Stimulated activated CD4-positive, alpha-beta T cell treated with anti-CD3 and anti-CD28 coated beads, Interleukin-1b, Interleukin-23, amount 100 ng/mL, for 48 hours (primary cell): ENCODE measurements at regions not wholly inside any gene's neighbourhood (a gene's known extent, or its start where the extent isn't known, plus 50 kb on each side); places are given as distances from the start of the nearest gene placed in this dataset.
"Not testable (repeated sequence)": the region's sequence is repeated elsewhere in the genome, so short reads cannot be mapped to it uniquely, and the experiment has no call there.

Experiments
- DNase-seq: peaks from one replicate; pipeline ENCODE4 v3.0.0-alpha.2; 2020

DNA sequence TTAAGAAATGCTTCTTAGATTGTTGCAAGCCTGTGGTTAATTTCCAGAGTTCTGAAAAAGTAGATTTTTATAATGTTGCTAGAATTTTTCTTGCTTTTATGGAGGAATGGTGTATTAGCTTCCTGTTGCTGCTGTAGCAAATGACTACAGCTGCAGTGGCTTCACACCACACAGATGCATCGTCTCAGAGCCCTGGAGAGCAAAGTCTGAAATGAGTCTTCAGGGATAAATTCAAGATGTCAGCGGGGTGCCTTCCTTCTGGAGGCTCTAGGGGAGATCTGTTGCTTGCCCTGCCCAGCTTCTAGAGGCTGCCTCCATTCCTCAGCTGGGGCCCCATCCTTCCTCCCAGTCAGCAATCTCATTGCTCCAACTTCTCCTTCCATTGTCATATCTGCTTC is 187.8 kb downstream of the ZNF516 start:
- DNase-seq: no peak

DNA sequence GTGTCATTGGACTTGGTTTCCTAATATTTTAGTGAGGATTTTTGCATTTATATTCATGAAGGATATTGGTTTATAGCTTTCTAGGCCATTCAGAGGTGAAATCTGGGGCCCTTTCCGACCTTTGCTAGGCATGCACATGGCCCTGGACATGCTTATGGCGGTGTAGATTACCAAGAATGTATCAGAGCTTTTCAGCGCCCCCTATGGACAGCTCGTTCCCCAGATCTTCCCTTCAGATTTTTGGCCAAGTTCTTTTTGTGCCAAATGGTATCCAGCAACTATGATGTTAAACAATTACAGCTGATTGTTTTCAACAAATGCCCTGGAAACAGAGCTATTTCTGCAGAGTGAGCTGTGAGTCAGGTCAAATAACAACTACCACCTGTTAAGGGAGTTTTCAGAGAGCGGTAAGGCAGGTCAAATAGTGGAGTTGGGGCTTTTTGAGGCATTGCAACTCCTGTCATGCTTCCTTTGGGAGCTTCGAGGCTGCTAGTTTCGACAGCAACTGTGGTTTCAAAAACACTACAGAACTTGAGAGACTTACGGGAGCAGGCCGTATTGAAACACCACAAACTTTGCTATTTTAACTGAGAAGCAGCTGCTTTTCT is 188.3 kb downstream of the ZNF516 start:
- no peak for DNase-seq

DNA sequence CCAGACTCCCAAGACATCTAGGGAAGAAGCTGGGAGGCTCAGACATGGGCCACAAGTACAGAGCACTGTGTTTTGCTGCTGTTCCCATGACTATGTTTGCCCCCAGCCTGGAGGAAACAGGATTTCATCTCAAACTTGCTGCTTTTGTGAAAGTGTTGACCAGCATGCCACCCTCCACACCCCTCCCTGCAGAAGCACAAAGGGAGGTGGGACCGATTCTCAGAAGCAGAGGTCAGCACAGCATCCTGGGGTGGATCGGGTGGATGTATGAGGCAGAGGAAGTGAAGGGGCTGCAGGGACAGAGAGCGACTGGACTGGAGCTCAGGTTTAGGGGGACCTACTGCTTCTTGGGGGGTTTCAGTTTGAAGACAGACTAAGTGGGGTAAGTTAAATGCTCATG is 209.2 kb downstream of the ZNF516 start:
- DNase-seq: no peak

DNA sequence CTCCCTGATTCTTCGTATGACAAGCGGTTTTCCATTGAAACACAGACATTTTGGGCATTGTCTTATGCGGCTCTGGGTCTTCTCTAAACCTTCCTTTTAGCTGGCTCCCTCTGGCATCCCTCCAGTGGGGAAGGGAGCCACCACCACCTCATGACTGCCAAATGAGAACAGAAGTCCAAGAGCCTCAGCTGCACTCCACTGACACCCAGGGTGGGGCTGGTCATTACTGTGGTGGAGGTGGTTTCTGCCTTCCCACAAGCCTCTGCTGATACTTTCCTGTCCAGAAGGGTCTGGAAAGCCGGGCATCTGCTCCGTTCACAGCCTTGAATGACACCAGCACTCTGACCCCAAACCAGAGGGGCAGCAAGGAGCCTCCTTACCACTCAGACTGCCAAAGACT is 213.5 kb downstream of the ZNF516 start:
- no peak for DNase-seq

DNA sequence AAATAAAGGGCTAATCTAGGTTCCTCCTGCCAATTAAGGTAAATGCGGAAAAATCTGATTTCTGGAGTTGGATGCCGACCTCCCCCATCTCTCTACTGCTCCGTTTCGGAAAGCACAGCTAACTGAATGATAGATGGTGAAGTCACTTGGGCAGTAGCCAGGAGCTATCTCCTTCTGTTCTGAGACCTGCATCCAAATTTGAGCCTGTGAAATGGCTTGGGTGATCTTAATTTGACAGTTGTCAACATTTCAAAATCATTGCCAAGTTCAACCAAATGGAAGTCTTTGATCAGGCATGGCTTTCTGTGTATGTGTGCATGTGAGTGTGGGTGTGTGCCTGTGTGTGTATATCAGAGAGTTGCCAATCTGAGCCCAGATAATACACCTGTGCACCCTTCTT is 217.2 kb downstream of the ZNF516 start:
- DNase-seq: no peak

DNA sequence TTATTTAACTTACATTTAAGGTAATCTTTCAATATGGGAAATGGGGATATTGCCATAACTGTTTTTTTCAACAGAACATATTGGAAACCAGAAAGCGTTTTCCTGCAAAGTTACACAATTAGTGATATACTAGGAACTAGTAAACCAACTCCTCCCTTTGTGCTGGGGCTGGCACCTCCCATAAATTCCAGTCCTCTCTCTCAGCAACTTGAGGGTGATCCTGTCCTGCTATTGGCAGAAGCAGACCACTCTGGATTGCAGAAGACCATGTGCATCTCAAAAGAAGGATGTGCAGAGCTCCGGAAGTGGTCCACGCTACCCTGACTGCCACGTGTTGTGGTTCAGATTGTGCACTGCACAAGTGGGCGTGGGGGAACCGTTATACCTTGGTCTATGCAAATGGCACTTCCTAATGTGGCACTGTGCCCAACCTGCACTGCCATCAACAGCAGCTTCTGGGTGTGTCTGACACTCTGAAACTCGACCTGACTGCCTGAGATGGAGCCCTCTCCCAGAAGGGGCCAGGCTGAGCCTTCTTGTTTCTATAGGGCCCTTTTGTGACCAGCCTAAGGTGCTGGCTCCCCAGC is 219.2 kb downstream of the ZNF516 start:
- no peak for DNase-seq

DNA sequence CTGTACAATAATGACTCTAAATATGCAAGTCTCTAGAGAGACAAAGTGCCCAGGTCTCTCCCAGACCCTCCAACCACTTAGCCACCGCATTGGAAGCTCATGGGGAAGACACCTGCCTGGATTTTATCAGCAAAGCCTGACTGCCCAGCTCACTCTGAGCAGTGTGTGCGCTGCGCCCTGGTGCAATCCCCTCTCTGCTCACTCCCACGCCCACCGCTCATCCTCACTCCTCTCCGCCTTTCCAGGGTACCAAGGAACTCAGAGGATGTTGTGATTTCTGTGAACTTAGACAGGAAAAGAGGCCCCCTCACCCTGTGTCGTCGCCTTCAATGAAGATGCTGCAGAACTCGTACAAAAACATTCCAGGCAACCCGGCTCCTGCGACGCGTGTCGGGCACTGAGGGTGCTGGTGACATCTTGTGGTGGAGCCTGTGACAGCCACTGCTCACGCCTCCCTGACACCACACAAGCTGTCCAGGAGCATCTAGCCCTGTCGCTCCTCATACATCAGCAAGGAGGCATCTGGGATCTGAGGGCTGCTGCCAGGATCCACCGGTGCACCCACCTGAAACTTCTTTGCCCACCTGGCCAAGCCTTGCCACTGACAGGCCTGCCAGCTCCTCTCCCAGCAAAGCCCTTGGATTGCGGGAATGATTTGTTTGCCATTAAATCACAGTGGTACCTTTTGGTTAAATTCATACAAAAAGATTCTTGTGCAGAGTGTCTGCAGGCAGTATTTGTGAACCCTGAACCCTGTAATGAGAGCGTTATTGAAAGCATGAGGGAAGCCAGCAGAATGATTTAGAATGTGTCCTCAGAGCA is 220.4 kb downstream of the ZNF516 start:
- no peak for DNase-seq

DNA sequence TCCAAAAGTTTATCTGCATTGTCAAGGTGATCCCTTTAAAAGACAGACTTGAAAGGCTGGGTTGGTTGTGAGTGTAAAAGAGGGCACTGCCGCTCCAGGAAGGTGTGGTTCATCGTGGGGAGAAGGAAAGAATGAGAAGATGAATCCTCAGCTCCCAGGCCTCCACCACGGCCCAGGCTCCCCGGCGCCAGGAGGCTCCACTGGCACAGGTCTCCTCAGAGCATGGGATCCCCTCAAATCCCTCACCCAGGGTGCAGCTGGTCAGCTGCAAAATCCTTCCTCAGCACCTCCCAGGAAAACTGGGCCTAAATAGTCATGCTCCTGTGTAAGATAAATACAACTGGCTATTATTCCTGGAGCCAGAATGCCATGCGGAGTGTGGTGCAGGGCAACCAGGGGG is 221.1 kb downstream of the ZNF516 start:
- DNase-seq: no peak

DNA sequence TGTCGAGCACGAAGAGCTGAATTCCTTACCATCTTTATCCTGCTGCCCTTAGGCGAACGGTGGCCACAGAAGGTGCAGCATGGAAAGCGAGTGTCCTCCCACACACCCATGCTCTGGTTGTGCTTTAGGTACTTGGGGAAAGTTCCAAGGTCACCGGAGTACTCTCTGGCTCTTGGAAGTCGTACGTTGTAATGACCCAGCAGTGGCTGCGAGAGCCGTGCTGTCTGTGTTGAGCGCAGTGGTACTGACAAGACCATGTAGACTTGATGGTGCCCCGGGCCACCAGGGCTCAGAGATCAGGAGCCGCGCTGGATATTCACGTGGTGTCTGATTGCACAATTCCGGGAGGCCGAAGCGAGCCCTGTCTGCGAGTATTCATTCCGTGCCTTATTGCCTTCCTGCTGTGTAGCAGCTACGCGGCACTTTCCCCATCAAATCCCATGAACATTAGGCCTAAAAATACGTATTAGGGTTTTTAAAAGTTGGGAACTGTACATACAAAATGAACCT is 222.0 kb downstream of the ZNF516 start:
- no peak for DNase-seq

DNA sequence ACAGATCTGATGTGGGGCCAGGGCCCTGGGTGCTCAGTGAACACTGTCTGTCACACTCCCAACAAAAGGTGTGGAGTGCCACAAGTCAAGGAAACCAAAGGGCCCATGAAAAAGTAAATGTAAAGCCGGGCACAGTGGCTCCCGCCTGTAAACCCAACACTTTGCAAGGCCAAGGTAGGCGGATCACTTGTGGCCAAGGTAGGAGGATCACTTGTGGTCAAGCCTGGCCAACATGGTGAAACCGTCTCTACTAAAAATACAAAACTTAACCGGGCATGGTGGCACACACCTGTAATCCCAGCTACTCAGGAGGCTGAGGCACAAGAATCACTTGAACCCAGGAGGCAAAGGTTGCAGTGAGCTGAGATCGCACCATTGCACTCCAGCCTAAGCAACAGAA is 227.6 kb downstream of the ZNF516 start:
- DNase-seq: not testable (repeated sequence)

DNA sequence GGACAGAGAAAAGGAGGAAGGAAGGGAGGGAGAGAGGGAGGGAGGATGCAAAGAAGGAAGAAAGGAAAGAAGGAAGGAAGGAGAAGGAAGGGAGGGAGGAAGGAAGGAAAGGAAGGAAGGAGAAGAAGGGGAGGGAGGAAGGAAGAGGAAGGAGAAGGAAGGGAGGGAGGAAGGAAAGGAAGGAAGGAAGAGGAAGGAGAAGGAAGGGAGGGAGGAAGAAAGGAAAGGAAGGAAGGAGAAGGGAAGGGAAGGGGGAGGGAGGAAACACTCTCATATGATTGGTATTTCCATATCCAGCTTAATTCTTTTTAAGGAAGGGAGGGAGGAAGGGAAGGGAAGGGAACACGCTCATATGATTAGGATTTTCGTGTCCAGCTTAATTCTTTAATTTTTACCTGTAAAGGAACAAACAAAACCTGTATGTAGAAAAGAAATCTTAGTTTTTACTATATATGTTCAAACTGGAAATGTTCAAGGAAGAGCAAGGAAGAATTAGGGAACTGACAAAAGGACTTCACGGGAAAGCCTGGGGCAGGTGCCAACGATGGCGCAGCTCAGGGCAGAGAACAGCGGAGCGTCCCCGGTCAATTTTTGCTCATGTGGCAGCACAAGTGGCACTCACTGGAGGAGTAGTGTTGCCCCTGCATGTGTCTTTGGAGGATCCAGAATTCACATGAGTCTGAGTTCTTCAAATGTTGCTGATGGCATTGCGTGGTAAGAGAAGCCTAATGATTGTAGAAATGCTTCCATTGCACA is 228.6 kb downstream of the ZNF516 start:
- no peak for DNase-seq

DNA sequence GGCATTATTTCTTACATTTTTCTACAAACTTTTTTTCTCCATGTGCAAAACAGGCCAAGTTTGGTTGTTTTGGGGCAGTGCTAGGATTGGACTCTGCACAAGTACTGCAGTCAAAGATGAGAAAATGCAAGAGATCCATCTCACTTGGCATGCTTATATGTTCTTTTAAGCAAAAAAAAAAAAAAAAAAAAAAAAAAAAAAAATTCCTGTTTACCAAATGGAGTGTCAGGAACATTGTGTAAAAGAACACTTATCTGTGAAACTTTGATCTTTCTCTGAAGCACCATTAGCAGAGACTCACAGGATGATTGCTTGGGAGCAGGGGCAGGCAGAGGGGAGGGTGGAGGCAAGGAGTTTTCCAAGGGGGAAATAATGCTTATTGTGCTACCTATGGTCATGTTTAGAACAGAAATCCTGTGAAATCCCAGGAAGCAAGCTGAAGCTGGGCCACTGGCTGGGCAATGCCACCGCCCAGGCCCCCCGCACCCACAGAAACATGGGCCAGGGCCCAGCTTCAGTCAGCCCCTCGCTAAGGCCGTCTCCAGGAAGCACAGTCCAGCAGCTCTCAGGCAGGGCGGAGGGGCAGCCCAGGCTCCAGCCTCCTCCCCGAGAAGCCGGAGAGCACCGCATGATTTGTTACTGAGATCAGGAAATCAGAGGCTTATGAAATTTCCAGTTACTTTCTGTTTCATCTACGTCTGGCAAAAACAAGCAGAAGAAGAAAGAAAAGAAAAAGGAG is 229.4 kb downstream of the ZNF516 start:
- DNase-seq: no peak

DNA sequence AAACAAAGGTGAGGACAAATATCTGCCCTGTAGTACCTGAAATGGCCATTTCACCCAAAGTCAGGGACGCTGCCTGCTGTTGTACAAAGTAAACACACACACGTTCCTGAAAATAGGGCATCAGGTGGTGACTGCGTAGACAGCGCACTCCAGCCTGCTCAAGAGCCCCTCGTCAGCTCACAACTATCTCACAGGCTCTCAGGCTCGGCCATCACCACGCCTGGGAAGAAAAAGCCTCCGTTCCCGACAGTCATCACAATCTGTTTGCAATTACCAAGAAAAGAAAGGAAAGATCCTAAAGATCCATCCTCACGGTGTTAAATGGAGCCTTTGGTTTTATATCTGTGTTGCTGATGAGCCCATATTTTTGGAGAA is 230.2 kb downstream of the ZNF516 start:
- DNase-seq: no peak

DNA sequence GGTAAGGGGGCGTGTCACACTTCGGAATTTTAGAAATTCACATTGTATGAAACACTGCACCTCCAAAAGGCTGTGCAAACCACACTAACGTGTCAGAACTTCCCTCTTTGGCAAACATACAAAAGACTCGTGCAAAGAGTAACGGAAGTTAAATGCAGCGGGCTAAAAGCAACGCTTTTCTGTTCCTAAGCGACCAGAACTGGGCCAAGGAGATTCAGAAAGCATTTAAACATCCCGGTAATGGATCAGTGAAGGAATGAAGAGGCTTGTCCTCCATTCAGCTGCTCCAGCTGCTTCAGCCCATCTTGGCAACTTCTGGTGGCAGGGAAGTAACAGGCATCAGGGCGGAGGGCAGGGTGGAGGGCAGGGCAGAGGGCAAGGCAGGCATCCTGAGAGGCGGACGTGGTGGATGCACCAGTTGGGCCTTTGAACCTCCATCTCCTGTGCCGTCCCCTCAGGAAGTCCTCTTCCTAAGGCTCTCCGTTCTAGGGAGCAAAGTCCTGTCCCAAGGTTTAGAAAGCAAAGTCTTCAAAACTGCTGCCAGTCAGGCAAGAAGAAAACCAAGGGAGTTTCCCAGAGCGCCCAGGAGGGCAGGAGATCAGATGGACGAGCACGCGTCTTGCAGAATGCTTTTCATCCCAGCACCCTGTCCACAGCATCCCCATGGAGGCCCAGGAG is 230.7 kb downstream of the ZNF516 start:
- no peak for DNase-seq

DNA sequence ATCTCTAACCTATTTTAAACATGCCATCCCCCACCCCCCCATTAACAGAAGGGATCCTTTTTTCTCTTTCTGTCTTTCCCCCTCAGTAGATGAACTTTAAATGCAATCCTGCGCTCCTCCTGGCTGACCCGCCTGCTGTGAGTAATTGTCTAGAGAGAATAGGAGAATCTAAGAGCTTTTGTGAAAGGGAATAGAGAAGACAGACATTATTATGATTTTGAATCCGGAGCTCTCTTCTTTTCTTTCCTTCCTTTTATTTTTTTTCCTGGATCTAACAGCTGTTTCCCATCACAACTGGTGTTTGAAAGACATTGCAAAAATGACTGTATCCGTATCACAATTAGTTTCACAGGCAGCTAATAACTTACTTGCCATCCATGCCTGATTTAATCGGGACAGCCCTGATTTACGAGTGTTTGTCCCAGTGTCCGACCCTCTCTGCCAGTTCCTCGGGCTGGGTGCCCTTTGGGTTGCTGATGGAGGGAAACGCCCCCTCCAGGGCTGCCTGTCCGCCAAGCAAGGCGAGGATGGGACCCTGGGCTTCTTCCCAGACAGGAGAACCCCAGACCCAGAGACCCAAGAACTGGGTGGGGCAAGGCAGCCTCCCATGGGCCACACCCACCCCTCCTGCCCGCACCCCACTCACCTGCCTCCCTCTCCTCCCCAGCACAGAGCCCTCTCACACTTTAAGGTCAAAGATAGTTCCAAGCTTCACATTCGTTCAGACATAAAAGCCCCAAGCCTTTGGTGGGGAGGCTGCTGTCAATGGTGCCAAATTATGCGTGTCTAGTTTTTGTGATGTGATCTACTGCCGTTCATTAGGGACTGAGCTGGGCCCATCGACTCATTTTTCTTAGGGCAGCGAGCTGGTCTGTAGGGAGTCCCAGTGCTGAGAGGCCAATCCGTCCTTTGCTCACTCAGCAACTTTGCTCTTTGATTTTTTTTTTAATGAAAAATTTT is 231.7 kb downstream of the ZNF516 start:
- no peak for DNase-seq

DNA sequence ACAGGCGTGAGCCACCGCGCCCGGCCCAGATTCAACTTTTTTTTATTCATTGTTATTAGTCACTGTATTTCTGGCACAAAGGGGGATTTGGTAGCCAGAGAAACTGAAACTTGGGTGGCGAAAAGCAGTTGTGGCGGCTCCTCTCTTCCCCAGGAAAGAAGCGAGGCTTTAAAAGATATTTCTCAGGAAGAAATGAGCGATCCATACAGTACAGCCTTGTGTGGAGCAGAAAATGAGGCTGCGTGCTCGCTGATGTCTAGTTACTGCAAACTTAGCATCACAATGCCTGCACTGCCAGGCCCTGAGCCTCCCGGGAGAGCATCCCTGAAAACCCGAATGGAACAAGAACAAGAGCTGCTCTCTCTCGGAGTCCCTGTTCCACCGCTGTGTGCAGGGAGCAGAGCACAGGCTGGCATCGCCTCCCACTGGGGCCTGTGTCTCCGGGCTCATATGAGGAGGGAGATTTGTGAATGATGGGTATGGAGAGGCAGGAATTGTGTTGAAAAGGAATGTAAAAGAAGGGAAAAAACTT is 234.0 kb downstream of the ZNF516 start:
- no peak for DNase-seq

DNA sequence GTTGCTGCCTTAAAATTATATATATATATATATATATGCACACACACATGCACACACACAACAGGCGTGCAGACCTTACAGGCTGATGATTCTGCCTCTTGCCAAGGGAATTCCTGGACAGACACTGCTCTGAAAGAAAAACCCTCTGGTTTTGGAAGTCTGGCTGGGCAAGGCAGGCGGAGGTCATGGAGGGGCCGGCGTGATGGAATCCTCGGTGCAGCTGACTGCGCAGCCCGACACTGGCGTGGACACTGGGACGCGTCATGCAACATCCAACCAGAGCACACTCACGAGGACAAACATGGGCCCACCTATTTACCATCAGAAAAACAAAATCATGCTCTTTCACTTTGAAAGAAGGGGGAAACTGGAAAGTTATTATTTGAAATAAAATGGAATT is 235.3 kb downstream of the ZNF516 start:
- DNase-seq: no peak

DNA sequence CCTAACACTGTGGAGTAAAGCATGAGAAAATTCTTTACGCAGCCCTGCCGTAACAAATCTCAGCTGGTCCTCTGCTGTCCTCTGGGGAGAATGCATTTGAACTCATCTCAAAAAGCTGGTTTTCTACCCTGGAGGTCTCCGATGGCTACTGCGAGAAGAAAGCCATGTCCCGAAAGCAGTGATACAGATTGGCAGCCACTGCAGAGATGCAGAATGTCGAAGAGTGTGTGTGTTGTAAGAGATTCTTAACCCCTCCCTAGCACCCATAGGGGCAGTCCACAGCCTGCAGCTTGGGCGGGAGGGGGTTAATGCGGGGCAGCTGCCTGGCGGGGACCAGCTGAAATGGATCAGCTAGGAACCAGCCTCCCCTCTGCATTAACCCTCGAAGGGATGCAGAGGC is 235.9 kb downstream of the ZNF516 start:
- DNase-seq: no peak

DNA sequence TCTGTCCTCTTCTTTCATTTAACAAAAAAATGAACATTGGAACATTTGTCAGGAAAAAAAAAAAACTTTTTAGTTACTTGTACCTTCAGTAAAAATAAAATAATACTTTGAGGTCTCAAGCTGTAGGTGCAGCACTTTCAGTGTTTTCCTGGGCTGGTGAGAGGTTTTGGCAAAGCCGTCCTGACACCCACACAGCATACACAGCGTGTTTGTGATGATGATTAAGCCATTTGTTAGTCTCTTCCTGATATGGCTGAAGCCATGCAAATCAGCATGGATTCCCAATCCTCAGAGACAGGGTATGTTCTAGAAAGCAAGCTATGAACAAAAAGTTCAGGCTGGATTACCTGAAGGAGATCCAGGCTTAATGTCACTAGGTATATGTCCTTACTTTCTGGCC is 236.8 kb downstream of the ZNF516 start:
- no peak for DNase-seq

DNA sequence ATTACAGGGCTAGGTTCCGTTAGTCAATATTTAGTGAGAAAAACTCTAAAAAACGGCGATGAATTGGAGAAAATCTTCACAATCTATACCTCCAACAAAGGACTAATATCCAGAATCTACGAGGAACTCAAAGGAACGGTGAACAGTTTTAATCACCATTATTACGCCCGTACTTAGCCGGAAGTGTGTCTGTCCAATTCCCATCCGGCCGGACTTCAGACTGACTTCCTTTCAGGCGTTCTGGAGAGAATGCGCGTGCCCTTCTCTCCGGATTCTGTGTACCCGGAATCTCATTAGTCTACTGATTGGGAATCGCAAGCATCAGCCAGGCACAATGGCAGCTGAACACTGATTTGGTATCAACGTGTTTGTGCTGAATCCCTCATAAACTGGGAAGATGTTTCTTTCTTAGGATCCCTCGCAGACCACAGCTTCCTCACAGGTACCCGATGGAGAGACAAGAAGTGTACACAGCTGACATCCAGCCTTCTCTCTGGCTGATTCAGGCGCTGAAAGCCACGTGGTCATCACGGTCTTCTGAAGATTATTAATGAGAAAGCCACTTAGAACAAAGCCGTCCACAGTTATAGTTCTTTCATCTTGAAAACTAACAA is 239.9 kb downstream of the ZNF516 start:
- no peak for DNase-seq
